T-helper 2 cell treated with Interferon-gamma antibody and Interleukin-4, amounts not matched to agents 5 μg/mL and 100 μg/mL, for 36 hours (primary cell): ENCODE measurements at regions not wholly inside any gene's neighbourhood (a gene's known extent, or its start where the extent isn't known, plus 50 kb on each side); places are given as distances from the start of the nearest gene placed in this dataset.

ENCODE experiments used
- DNase-seq: peaks from one replicate; pipeline ENCODE4 v3.0.0; 2021; ENCODE audit warnings: low spot score
- H3K27ac Mint-ChIP-seq: one replicate; pipeline ENCODE4 v1.8.0; 2021; ENCODE audit warnings: mild to moderate bottlenecking, mixed read lengths
- H3K27me3 Mint-ChIP-seq: one replicate; pipeline ENCODE4 v1.8.0; 2021; ENCODE audit warnings: low read depth, mixed read lengths
- H3K36me3 Mint-ChIP-seq: one replicate; pipeline ENCODE4 v1.8.0; 2021; ENCODE audit warnings: low read depth, mixed read lengths
- H3K4me1 Mint-ChIP-seq: one replicate; pipeline ENCODE4 v1.8.0; 2021; ENCODE audit warnings: low read depth, mixed read lengths
- H3K4me3 Mint-ChIP-seq: one replicate; pipeline ENCODE4 v1.8.0; 2022; ENCODE audit warnings: mild to moderate bottlenecking, moderate library complexity, mixed read lengths
- H3K9me3 Mint-ChIP-seq: one replicate; pipeline ENCODE4 v1.8.0; 2021; ENCODE audit warnings: mixed read lengths

- DNase-seq = no peak
- Mint-ChIP-seq H3K4me1 (no peaks in the 10 kb centered on the region), H3K27ac (no peak overlapping the region), H3K27me3 (no peaks in the 10 kb centered on the region), H3K36me3 (no peaks in the 10 kb centered on the region), H3K4me3 (no peak overlapping the region), H3K9me3 (peaks cover 6% of the 10 kb centered on the region)
Observed at GRCh38 chr22:47808886-47809620, 1046.6 kb downstream of the TBC1D22A start.

GRCh38 chr22:47808236-47808635 lies 1045.8 kb downstream of the TBC1D22A start:
- DNase-seq = no peak
- no peaks in the 10 kb centered on the region for H3K36me3 Mint-ChIP-seq
- H3K27me3 Mint-ChIP-seq = no peaks in the 10 kb centered on the region
- H3K9me3 Mint-ChIP-seq = peaks cover 6% of the 10 kb centered on the region
- no peaks in the 10 kb centered on the region for H3K4me1 Mint-ChIP-seq
- H3K4me3 Mint-ChIP-seq = no peak overlapping the region
- no peak overlapping the region for H3K27ac Mint-ChIP-seq

- Mint-ChIP-seq H3K4me1 (no peaks in the 10 kb centered on the region), H3K27ac (no peak overlapping the region), H3K9me3 (peaks cover 6% of the 10 kb centered on the region), H3K27me3 (no peaks in the 10 kb centered on the region), H3K4me3 (no peak overlapping the region), H3K36me3 (no peaks in the 10 kb centered on the region)
- no peak for DNase-seq
Observed at GRCh38 chr22:47807506-47807905, 1045.1 kb downstream of the TBC1D22A start.

GRCh38 chr22:47806894-47807293 lies 1044.4 kb downstream of the TBC1D22A start:
- Mint-ChIP-seq H3K4me1 (no peaks in the 10 kb centered on the region), H3K36me3 (no peaks in the 10 kb centered on the region), H3K27me3 (no peaks in the 10 kb centered on the region), H3K4me3 (no peak overlapping the region), H3K9me3 (peaks cover 6% of the 10 kb centered on the region), H3K27ac (no peak overlapping the region)
- DNase-seq = no peak

GRCh38 chr22:47805394-47805935 lies 1043.0 kb downstream of the TBC1D22A start:
- no peak overlapping the region for H3K27ac Mint-ChIP-seq

GRCh38 chr22:47804281-47804680 lies 1041.8 kb downstream of the TBC1D22A start:
- Mint-ChIP-seq H3K36me3 (no peaks in the 10 kb centered on the region), H3K9me3 (no peaks in the 10 kb centered on the region), H3K27ac (no peak overlapping the region), H3K4me3 (no peak overlapping the region), H3K27me3 (no peaks in the 10 kb centered on the region), H3K4me1 (no peaks in the 10 kb centered on the region)
- no peak for DNase-seq

More at GRCh38 chr22:47805394-47805935, 1043.0 kb downstream of the TBC1D22A start:
- Mint-ChIP-seq H3K9me3 (peaks cover 6% of the 10 kb centered on the region), H3K27me3 (no peaks in the 10 kb centered on the region), H3K4me1 (no peaks in the 10 kb centered on the region), H3K36me3 (no peaks in the 10 kb centered on the region), H3K4me3 (no peak overlapping the region)
- no peak for DNase-seq

- no peaks in the 10 kb centered on the region for H3K9me3 Mint-ChIP-seq
Observed at GRCh38 chr22:47802421-47802820, 1040.0 kb downstream of the TBC1D22A start.

GRCh38 chr22:47801541-47802245 lies 1039.2 kb downstream of the TBC1D22A start:
- Mint-ChIP-seq H3K36me3 (no peaks in the 10 kb centered on the region), H3K4me1 (no peaks in the 10 kb centered on the region), H3K9me3 (no peaks in the 10 kb centered on the region), H3K4me3 (no peak overlapping the region), H3K27me3 (no peaks in the 10 kb centered on the region), H3K27ac (no peak overlapping the region)
- DNase-seq = no peak

More at GRCh38 chr22:47802421-47802820, 1040.0 kb downstream of the TBC1D22A start:
- H3K4me1 Mint-ChIP-seq = no peaks in the 10 kb centered on the region
- no peaks in the 10 kb centered on the region for H3K36me3 Mint-ChIP-seq
- DNase-seq = no peak
- H3K27ac Mint-ChIP-seq = no peak overlapping the region
- H3K27me3 Mint-ChIP-seq = no peaks in the 10 kb centered on the region
- no peak overlapping the region for H3K4me3 Mint-ChIP-seq

GRCh38 chr22:47798229-47798628 lies 1035.8 kb downstream of the TBC1D22A start:
- Mint-ChIP-seq H3K27ac (no peak overlapping the region), H3K27me3 (no peaks in the 10 kb centered on the region), H3K9me3 (no peaks in the 10 kb centered on the region), H3K36me3 (no peaks in the 10 kb centered on the region), H3K4me3 (no peak overlapping the region), H3K4me1 (no peaks in the 10 kb centered on the region)
- DNase-seq = no peak

- Mint-ChIP-seq H3K27me3 (no peaks in the 10 kb centered on the region), H3K27ac (no peak overlapping the region), H3K4me3 (no peak overlapping the region), H3K36me3 (no peaks in the 10 kb centered on the region), H3K4me1 (no peaks in the 10 kb centered on the region), H3K9me3 (no peaks in the 10 kb centered on the region)
- DNase-seq = no peak
Observed at GRCh38 chr22:47797342-47797945, 1035.0 kb downstream of the TBC1D22A start.

GRCh38 chr22:47796128-47796908 lies 1033.9 kb downstream of the TBC1D22A start:
- Mint-ChIP-seq H3K4me1 (no peaks in the 10 kb centered on the region), H3K27ac (no peak overlapping the region), H3K27me3 (no peaks in the 10 kb centered on the region), H3K36me3 (no peaks in the 10 kb centered on the region), H3K4me3 (no peak overlapping the region), H3K9me3 (no peaks in the 10 kb centered on the region)
- no peak for DNase-seq

- Mint-ChIP-seq H3K4me1 (no peaks in the 10 kb centered on the region), H3K36me3 (no peaks in the 10 kb centered on the region), H3K27me3 (no peaks in the 10 kb centered on the region), H3K27ac (no peak overlapping the region), H3K4me3 (no peak overlapping the region), H3K9me3 (no peaks in the 10 kb centered on the region)
- no peak for DNase-seq
Observed at GRCh38 chr22:47795477-47796127, 1033.2 kb downstream of the TBC1D22A start.

- no peak overlapping the region for H3K27ac Mint-ChIP-seq
- no peaks in the 10 kb centered on the region for H3K4me1 Mint-ChIP-seq
- H3K36me3 Mint-ChIP-seq = no peaks in the 10 kb centered on the region
- DNase-seq = no peak
- no peaks in the 10 kb centered on the region for H3K9me3 Mint-ChIP-seq
- no peaks in the 10 kb centered on the region for H3K27me3 Mint-ChIP-seq
- no peak overlapping the region for H3K4me3 Mint-ChIP-seq
Observed at GRCh38 chr22:47794851-47795250, 1032.4 kb downstream of the TBC1D22A start.
